Erythroblast (primary cell): ENCODE measurements at regions not wholly inside any gene's neighbourhood (a gene's known extent, or its start where the extent isn't known, plus 50 kb on each side); places are given as distances from the start of the nearest gene placed in this dataset.
"Not testable (repeated sequence)": the region's sequence is repeated elsewhere in the genome, so short reads cannot be mapped to it uniquely, and the experiment has no call there.

Experiments used
- DNase-seq, 2 experiments: peaks; one replicate each; lab custom pipeline; 2025; lab: John Stamatoyannopoulos, UW
- GATA1 ChIP-seq: IDR thresholded peaks from 2 replicates; pipeline ENCODE4 v1.6.1; 2011; ENCODE audit warnings: low read depth, mild to moderate bottlenecking, control low read depth, low read length, moderate library complexity
- POLR2A ChIP-seq: IDR thresholded peaks from 2 replicates; pipeline ENCODE4 v1.6.1; 2011; ENCODE audit warnings: mild to moderate bottlenecking, low read length

- no peak for TF ChIP-seq POLR2A
- no peak for TF ChIP-seq GATA1
- DNase-seq = no peak
Observed at GRCh38 chr1:191034132-191034531, 556.5 kb upstream of the BRINP3 start.

GRCh38 chr1:191043066-191043465, 565.4 kb upstream of the BRINP3 start:
- TF ChIP-seq GATA1 (no peak), POLR2A (no peak)
- DNase-seq = no peak

DNA sequence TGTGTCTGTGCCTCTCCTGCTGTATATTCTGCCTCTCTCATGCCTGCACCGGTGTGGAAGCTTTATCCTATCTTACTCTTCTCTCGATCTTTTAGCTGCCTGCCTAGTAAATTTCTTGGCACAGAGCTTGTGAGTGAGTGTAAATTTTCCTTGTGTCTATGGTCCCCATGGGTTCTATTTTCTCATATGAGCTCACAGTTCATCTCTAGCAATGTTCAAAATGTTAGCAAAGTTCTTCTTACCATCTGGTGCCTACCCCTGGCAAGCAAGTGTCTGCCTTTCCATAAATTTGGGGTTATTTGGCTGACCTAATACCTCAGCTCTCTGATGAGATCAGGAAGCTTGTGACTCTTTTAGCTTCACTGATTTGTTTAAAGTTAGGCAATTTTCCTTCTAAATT, 572.1 kb upstream of the BRINP3 start:
- no peak for TF ChIP-seq POLR2A
- TF ChIP-seq GATA1 = no peak

DNA sequence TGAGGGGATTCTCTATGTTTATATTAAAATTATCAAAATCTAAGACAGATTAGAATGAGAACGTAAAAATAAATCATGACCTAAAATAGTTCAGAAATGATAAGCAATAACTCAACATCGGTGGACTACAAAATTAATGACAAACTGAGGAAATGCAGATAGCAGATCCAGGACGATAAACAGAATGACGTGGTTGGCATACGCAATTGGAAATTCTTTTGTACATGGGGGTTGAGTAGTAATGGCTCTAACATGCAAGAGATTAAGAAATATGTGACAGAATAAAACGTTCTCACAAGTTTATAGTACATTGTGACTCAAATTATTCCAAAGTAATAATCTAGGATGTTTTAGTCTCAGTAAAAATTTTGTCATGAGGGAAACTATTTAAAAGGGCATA, 575.2 kb upstream of the BRINP3 start:
- no peak for TF ChIP-seq GATA1
- no peak for TF ChIP-seq POLR2A
- no peak for DNase-seq

More for the DNA sequence above, 572.1 kb upstream of the BRINP3 start:
- DNase-seq = peak in 1 of 2 experiments; percentile 1

DNA sequence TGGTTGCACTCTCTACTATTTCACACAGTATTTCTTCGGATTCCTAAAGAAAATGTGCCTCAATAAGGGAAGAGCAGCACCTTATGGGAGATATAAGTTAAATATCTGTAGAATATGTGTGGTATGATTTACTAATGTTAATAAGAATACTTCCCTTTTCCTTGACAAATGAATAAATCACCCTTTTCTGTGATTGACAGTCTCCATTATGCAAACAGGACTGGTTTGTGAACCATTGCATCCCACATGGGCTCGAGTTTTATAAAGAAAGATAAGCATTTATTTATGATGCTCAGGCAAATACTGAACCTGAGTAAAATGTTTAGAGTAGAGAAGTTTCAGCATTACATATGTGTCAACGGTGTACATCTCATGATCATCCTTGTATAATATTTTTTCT, 587.7 kb upstream of the BRINP3 start:
- TF ChIP-seq GATA1 = no peak
- TF ChIP-seq POLR2A = no peak
- peak in 1 of 2 experiments; percentile 46 for DNase-seq

GRCh38 chr1:191065771-191066170, 588.1 kb upstream of the BRINP3 start:
- TF ChIP-seq POLR2A (no peak), GATA1 (no peak)
- peak; percentile 61 to 85 for DNase-seq

GRCh38 chr1:191074881-191075280, 597.2 kb upstream of the BRINP3 start:
- DNase-seq = peak; percentile 23 to 57

GRCh38 chr1:191083090-191083489, 605.4 kb upstream of the BRINP3 start:
- DNase-seq = not testable (repeated sequence)

More at GRCh38 chr1:191074881-191075280, 597.2 kb upstream of the BRINP3 start:
- TF ChIP-seq POLR2A (no peak), GATA1 (no peak)

DNA sequence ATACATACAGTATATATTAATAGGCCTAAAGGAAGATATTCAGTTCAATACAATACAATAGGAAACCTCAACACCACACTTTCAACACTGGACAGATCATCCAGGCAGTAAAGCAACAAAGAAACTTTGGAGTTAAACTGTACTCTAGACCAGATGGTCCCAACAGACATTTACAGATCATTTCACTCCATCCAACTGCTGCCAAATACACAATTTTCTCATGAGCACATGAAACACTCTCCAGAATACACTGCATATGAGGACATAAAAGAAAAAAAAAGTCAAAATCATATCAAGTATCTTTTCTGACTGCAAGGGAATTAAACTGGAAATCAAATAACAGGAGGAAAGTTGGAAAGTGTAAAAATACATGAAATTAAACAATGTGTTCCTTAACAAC, 607.5 kb upstream of the BRINP3 start:
- no peak for DNase-seq
- no peak for TF ChIP-seq GATA1

GRCh38 chr1:191086910-191087309, 609.2 kb upstream of the BRINP3 start:
- DNase-seq = no peak
- TF ChIP-seq GATA1 = no peak
- TF ChIP-seq POLR2A = no peak

DNA sequence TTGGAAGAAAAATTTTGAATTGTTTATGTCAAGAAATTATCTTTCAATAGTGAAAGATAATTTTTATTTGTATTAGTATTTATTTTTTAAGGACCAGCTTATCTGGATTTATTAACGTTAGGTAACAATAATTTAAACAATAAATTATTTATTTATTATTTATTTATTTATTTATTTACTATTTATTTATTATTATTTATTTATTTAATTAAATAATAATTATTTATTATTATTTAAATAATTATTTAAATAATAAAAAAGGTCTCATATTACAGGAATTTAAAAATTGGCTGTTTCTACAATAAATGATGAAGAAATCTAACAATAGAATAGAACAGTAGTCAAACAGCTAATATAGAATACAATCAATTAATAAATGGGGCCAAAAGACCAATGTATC, 618.7 kb upstream of the BRINP3 start:
- DNase-seq = no peak

GRCh38 chr1:191099696-191100095, 622.0 kb upstream of the BRINP3 start:
- peak in 1 of 2 experiments; percentile 37 for DNase-seq
- TF ChIP-seq POLR2A = no peak
- no peak for TF ChIP-seq GATA1

More for the DNA sequence above, 618.7 kb upstream of the BRINP3 start:
- TF ChIP-seq POLR2A = no peak
- no peak for TF ChIP-seq GATA1

- TF ChIP-seq GATA1 (no peak), POLR2A (no peak)
Observed at GRCh38 chr1:191101960-191102359, 624.3 kb upstream of the BRINP3 start.

GRCh38 chr1:191125950-191126349, 648.3 kb upstream of the BRINP3 start:
- TF ChIP-seq GATA1 (no peak), POLR2A (no peak)
- DNase-seq = no peak

More at GRCh38 chr1:191101960-191102359, 624.3 kb upstream of the BRINP3 start:
- no peak for DNase-seq

DNA sequence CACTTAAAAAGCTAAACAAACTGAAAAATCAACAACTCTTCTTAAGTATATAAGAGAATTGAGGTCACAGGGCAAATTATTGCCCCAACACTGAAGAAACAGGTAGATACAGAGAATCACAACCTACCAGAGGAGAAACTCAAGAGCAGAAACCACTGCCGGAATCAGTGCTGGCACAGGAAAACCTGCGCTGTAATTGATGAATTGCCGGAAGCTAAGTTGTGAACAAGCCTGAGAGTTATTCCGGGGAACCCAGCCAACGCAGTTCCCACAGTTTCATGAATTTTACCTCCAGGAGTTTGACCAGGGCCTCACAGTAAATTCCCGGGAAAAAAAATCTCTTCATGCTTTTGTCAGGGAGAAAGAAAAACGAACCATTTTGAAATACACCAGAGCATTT, 657.1 kb upstream of the BRINP3 start:
- DNase-seq = no peak
- TF ChIP-seq GATA1 (no peak), POLR2A (no peak)

- TF ChIP-seq GATA1 (no peak), POLR2A (no peak)
- DNase-seq = no peak
Observed at GRCh38 chr1:191140038-191140437, 662.4 kb upstream of the BRINP3 start.
